ENCODE measurements at regions not wholly inside any gene's neighbourhood (a gene's known extent, or its start where the extent isn't known, plus 50 kb on each side); places are given as distances from the start of the nearest gene placed in this dataset.
"Not testable (repeated sequence)": the region's sequence is repeated elsewhere in the genome, so short reads cannot be mapped to it uniquely, and the experiment has no call there.

GRCh38 chr7:34332006-34332405 lies 326.0 kb upstream of the NPSR1 start:
- no peak for DNase-seq (ENCODE audit: low read depth in 2 of 2)

DNA sequence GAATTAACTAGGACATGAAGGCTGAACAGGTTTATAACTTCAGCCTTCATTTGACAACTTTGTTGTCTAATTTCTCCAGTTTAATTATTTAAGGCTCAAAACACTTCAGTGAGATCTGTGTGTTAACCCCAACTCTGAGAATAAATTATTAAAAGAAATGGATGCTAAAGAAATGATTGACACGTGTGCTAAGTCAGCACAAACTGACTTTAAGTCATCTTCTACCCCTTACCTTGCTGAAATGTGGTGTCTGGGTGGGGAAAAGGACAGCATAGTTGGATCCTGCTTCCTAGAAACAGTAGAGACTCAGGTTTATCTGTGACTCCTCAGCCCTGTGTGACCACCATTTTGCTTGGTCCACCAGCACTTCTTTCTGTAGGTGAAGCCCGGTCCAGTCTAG lies 324.8 kb upstream of the NPSR1 start:
- DNase-seq (ENCODE audit: low read depth in 2 of 2) = no peak

DNA sequence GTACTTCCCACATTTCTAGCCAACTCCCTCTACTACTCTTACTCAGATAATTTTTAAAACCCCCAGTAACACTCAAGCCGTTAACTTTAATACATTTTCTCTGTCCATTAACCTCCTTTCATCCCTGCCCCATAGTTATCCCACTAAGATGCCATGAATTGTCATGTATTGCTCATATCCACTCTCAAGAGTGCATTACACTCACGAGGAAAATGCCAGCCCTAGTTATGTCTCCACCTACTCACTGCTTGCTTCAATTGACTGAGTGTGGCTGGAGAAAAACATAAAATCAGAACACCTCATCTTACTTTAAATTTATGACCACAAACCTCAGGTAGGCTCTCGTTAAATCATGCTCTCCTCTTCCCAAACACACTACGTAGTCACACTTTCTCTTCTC lies 324.1 kb upstream of the NPSR1 start:
- no peak for DNase-seq (ENCODE audit: low read depth in 2 of 2)

GRCh38 chr7:34337163-34337562 lies 320.9 kb upstream of the NPSR1 start:
- no peak for DNase-seq (ENCODE audit: low read depth in 2 of 2)

GRCh38 chr7:34338961-34339526 lies 319.0 kb upstream of the NPSR1 start:
- no peak for DNase-seq (ENCODE audit: low read depth in 2 of 2)

DNA sequence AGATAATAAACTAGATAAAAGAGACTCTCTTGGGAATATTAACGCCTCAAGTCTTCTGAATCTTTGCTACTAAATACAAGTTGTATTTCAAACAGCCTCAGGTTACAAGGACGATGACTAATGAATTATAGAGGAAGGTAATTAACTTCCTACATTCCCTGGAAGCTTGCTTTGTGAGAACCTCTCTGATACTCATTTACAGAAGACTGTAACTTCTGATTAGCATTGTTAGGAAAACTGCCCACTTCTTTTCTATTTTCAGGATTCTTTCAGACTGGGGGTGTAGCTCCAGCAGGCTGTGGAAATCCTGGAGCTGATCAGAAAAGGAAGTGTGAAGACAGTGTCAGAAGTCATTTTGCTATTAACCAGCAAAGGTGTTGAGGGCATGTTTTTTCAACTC lies 316.7 kb upstream of the NPSR1 start:
- DNase-seq (ENCODE audit: low read depth in 2 of 2) = no peak

- DNase-seq (ENCODE audit: low read depth in 2 of 2) = no peak
These were observed 315.6 kb upstream of the NPSR1 start for GRCh38 chr7:34342387-34342786.

DNA sequence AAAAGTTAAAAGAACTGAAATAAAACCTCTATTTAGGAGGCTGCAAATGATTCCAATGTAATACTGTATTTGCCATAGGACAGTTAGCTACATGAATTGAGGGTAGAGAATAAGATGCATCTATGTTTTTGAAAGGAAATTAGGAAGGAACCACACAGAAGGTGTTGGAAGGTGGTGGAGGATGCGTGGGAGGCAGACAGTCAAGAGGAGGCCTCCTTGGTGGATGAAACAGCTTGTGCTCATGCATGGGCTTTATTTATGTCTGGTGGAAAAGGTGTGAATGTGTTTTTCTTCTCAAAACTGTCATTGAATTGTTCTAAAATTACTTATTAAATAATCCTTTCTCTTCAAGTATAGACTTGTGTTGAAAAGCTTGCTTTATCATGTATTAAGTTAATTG lies 314.4 kb upstream of the NPSR1 start:
- no peak for DNase-seq (ENCODE audit: low read depth in 2 of 2)

DNA sequence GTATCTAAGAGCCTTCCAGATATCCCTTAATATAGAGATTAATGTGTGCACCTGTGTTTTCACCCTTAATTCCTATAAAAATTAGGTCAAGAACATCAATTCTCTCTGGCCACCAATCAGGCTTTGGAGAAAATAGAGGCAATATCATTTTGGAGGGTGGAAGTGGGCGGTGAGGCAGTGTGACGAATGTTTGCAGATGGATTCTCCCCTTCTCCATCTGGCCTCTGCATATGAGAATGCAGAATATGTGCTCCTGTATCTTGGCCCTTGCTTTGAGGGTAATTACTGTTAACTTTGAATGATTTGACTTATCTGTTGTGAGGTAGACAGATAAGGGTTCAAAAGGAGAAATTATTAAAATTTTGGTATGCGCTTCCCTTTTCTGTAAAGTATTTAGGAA lies 304.0 kb upstream of the NPSR1 start:
- no peak for DNase-seq (ENCODE audit: low read depth in 2 of 2)

GRCh38 chr7:34354899-34355298 lies 303.1 kb upstream of the NPSR1 start:
- DNase-seq (ENCODE audit: low read depth in 2 of 2) = no peak

- no peak for DNase-seq (ENCODE audit: low read depth in 2 of 2)
These were observed 300.9 kb upstream of the NPSR1 start for GRCh38 chr7:34357068-34357467.

- no peak for DNase-seq (ENCODE audit: low read depth in 2 of 2)
These were observed 300.1 kb upstream of the NPSR1 start for GRCh38 chr7:34357946-34358345.

DNA sequence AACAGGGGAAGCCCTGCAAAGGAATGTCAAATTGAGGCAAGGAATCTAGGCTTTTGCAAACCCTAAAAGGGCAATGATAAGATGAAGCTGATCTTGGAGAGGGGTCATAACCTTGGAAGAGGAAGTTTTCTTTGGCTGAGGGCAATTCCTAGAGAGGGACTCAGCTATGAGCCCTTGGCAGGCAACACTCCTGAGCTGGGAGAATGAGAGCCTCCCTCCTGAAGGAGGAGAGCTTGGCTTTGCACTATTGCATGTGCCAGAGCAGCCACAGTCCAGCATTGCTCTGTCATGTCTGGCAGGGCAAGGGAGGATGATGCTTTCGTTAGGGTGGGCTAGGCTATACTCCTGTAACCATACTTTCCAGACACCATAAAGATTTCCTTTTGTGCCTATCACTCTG lies 299.4 kb upstream of the NPSR1 start:
- DNase-seq (ENCODE audit: low read depth in 2 of 2) = not testable (repeated sequence)

DNA sequence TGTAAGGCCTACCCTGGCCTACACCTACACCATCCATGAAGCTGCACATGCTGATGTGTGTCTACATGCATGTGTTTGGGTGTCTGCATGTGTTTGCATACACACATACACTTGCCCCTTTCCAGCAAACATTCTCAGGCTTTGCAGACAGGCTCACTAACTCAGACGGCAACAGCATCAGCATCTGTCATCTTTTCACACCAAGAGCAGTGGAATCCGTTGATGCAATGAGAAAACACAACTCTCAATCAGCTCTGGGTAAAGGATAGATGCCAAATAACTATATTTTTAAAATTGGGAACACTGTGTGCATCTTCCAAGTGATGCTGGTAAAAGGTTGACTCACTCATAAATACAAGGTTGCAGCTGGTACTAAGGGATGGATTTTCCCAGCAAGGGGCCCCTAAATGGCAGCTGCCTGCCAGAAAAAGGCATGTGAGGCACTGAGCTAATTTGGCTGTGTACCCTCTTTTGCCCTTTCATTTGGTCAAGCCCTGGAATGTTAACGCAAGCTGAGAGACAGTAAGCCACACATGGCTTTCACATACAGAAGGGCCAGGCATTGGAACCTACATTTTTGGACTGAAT lies 296.3 kb upstream of the NPSR1 start:
- no peak for DNase-seq (ENCODE audit: low read depth in 2 of 2)

GRCh38 chr7:34362621-34363020 lies 295.4 kb upstream of the NPSR1 start:
- DNase-seq (ENCODE audit: low read depth in 2 of 2) = no peak

DNA sequence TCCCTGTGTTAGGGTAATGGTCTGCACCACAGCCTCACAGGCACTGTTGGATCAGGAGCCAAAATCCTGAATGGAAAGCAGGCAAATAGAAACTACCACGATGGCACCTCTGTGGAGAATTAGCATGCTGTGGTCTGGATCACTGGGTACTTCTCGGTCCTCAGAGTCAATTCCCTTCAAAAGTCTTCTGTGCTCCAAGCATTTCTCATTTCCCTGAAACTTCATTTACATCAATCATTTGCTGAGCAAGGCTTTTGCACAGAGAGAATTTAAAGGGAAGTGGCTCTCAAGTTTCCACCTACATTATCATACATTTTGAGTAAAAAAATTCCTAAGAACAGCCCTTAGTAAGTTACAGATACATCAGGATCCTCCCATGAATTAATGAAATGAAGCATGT lies 293.9 kb upstream of the NPSR1 start:
- no peak for DNase-seq (ENCODE audit: low read depth in 2 of 2)

- no peak for DNase-seq (ENCODE audit: low read depth in 2 of 2)
These were observed 293.0 kb upstream of the NPSR1 start for GRCh38 chr7:34365011-34365410.

- DNase-seq (ENCODE audit: low read depth in 2 of 2) = no peak
These were observed 292.4 kb upstream of the NPSR1 start for GRCh38 chr7:34365611-34366010.

DNA sequence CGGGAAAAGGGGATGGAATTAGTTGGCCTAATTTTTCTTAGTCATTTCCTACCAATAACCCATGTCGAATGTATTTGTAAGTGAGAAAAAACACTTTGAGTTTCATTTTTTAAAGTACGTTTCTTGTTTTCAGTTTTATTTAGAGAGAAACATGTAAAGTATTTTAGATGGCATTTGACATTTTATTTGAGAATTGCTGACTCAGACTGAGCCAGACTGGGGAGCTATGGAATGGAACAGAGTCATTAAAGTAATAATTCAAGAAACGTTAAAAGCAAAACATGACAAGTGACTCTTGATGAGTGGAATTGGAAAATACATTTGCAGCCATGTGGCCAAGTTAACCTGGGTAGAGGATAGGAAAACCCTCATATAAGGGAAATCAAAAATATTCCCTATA lies 286.1 kb upstream of the NPSR1 start:
- DNase-seq (ENCODE audit: low read depth in 2 of 2) = no peak

GRCh38 chr7:34373940-34374339 lies 284.1 kb upstream of the NPSR1 start:
- no peak for DNase-seq (ENCODE audit: low read depth in 2 of 2)

GRCh38 chr7:34382166-34382893 lies 275.7 kb upstream of the NPSR1 start:
- DNase-seq (ENCODE audit: low read depth in 2 of 2) = no peak

DNA sequence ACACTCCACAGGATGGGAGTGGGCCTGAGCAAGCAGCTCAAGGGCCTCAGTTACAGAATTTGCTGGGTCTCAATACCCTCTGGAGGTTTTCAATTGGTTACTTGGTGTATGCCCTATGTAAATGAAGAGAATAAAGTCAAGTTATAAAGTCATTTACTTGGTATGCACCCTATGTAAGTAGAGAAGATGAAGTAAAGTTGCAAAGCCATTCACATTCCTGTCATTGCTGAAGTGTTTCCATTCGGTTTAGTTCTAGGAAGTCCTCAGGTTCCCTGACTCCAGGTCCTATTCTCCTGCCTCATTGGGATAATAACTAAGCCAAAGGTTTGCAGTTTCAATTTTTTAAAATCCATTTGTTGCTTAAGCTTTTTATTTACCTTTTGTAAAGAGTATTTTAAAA lies 272.6 kb upstream of the NPSR1 start:
- no peak for DNase-seq (ENCODE audit: low read depth in 2 of 2)

GRCh38 chr7:34389332-34390078 lies 268.5 kb upstream of the NPSR1 start:
- DNase-seq (ENCODE audit: low read depth in 2 of 2) = no peak
